NCI-H82 treated with DMSO at 0.1 percent for 48 hours (cell line): ENCODE measurements at regions not wholly inside any gene's neighbourhood (a gene's known extent, or its start where the extent isn't known, plus 50 kb on each side); places are given as distances from the start of the nearest gene placed in this dataset.

Source experiments
- DNase-seq: peaks from one replicate; lab custom pipeline; 2025; ENCODE audit not compliant: unreplicated experiment; lab: John Stamatoyannopoulos, UW

DNA sequence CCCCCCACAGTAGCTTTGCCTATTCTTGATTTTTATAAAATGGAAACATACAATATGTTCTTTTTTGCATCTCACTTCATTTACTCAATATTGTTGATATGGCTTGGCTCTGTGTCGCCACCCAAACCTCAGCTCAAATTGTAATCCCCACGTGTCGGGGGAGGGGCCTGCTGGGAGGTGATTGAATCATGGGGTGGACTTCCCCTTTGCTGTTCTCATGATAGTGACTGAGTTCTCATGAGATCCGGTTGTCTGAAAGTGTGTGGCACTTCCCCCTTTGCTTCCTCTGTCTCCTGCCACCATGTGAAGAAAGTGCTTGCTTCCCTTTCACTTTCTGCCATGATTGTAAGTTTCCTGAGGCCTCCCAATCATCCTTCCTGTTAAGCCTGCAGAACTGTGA, 431.3 kb downstream of the MN1 start:
- DNase-seq = no peak

DNA sequence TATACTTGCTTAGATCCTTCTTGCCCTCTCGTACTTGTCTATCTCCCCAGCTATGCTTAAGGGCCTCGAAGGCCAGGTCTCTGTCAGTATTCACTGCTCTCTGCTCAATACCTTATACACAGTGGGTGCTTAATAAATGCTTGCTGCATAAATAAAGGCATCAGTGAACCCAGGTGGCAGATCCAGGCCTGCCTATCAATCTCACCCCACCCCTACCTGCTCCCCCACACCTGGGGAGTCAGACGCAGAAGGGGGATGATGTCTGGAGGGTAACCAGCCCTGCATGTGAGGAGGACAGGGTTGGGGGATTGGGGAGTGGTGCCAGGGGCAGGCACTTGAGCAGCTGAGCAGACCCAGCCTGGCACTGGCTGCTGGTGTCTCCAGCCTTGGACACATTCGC, 430.6 kb downstream of the MN1 start:
- DNase-seq = no peak

DNA sequence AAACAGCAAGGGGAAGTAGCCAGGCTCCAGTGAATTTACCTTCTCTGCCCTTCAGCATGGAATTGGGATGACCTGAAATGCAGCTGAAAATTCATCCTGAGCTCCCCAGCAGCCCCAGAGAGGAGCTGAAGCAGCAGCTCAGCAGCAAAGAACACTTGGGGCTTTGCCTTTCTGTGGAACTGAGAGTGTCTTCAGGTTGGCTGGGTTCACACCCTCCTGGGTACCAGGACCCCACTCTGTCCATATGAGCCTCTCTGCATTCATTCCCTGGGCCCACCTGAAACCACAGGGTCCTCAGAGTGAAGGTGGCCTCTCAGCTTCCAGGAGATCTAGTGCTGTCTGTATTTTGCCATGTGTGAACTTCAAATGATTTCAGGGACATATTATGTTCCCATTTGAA, 429.2 kb downstream of the MN1 start:
- no peak for DNase-seq

GRCh38 chr22:27372969-27373670, 428.4 kb downstream of the MN1 start:
- no peak for DNase-seq

GRCh38 chr22:27377501-27378295, 423.9 kb downstream of the MN1 start:
- no peak for DNase-seq

- DNase-seq = no peak
Observed at GRCh38 chr22:27378311-27378800, 423.2 kb downstream of the MN1 start.

DNA sequence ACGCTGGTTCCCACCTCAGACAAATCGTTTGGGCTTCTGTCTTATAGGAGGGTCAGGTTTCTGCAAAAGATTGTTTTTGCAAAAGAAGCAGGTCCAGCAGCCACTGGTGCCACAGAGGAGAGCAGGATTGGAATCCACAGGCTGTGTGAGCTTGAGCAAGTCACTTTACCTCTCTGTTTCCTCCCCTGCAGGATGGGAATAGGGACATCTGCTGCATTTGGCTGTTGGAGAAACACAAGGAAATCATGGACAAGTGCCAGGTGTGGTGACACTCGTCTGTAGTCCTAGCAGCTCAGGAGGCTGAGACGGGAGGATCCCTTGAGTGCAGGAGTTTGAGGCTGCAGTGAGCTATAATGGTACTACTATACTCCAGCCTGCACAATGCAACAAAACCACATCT, 422.6 kb downstream of the MN1 start:
- DNase-seq = no peak

GRCh38 chr22:27380855-27381254, 420.7 kb downstream of the MN1 start:
- DNase-seq = no peak

GRCh38 chr22:27381552-27381951, 420.0 kb downstream of the MN1 start:
- no peak for DNase-seq

- no peak for DNase-seq
Observed at GRCh38 chr22:27381960-27382742, 419.4 kb downstream of the MN1 start.

DNA sequence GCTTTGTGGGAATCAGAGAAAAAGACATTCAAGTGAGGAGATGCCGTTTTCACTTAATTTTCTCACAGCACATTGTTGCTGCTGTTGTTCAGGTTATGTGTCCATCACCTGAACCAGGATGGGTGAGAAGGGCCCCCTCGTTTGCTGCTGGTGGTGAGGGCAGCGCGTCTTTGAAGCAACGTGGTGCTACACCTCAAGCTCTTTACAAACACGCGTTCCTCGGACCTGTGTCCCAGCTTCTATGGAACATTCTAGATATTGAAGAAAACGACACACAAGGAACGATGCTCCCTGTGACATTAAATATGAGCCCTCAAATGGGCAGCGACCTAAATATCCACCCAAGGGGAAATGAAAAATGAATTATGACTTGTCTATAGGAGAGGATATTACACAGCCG, 418.6 kb downstream of the MN1 start:
- DNase-seq = no peak

DNA sequence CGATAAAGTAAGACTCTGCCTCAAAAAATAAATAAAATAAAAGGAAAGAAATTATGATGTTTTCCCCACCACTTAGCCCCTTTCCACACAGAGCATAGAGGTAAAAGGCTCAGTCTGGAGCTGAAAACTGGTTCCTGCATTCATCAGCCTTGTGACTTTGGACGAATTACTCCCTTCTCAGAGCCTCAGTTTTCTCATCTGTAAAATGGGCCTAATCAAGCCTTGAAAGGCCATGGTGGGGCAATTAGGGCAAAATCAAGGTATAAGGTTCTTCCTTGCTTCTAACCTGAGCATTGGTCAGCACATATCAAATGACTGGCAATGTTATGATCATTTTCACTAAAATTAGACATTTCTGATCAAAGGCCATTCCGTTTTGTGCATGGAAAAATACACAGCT, 417.7 kb downstream of the MN1 start:
- DNase-seq = no peak

DNA sequence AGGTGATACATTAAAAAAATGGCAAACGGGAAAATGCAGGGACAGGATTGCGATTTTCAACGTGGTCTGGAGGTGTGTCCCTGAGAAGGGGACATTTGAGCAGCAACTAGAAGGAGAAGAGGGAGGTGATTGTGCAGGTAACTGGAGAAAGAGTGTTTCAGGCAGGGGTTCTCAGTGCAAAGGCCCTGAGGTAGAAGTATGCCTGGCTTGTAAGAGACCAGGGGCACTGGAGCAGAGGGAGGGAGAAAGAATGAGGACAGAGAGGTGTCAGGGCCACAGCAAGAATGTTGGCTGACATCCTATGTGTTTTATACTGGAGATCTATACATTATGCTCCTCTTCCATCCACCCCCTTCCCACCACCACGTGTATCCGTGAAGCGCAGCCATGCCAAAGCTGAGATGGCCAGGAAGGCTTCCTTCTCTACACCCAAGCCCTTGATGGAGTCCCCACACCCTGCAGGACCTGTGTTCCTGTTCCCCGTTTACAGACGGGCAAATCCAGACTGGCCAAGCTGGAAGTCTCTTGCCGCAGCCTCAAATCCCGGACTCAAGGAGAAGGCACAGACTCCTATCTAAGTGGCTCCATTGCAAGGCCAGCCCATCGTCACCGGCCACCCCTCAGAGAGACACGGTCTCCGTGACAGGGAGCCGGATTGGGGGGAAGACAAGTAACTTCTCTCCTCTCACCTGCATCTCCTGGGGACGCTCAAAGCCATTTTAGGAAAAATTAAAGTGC, 416.1 kb downstream of the MN1 start:
- DNase-seq = no peak

DNA sequence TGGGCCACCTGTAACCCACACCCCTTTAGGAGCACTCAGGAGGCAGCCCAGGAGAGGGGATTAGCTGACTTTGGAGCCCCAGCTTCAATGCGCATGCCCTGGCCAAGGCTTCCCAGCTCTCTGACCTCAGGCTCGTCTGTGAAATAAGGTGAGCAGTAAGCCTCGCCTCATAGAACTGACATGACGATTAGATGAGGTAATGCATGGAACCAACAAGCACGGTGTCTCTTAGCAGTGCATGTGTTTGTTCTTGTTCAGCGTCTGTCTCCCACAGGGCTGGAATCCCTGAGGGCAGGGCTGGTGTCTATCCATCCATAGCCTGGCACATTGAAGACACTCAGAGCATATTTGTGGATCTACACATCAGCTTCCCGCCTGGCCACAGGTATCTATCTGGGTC, 415.4 kb downstream of the MN1 start:
- no peak for DNase-seq

GRCh38 chr22:27387561-27387960, 414.0 kb downstream of the MN1 start:
- no peak for DNase-seq

GRCh38 chr22:27388090-27388600, 413.4 kb downstream of the MN1 start:
- DNase-seq = no peak

DNA sequence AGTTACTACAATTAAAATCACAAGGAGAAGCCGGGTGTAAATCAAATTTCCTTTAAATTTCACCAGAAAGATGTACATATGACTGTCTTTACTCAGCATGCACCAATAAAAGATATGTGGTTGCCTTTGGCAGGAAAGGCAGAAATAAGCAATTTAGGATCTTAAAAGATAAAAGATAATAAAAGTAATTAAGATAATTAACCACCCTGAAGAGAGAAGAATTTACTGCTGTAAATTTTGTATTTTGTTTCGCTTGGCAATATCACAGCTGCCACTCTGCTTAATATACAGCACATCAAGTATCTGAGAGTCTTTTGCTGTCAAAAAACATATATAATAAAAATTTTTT, 411.9 kb downstream of the MN1 start:
- no peak for DNase-seq

DNA sequence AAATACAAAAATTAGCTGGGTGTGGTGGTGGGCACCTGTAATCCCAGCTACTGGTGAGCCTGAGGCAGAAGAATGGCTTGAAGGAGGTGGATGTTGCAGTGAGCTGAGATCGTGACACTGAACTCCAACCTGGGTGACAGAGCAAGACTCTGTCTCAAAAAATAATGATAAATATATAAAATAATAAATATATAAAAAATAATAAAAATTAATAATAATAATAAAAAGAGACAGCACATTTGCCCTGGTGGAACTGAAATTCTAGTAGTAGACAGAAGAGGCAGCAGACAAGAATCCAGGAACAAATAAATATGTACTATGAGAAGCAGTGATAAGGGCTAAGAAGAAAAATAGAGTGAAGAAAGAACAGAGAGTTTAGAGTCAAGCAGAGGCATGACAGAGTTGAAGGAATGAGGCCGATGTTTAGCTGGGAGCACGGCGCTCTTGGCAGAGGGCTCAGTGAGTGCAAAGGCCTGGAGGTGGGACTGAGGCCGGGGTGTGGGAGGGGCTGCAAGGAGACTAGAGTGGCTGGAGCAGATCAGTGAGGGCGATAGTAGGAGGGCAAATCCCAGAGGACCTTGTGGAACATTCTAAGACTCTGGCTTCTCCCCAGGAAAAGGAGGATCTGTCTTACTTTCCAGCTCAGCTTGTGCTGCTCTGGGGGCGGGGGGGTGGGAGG, 410.3 kb downstream of the MN1 start:
- no peak for DNase-seq

- DNase-seq = no peak
Observed at GRCh38 chr22:27393371-27393770, 408.2 kb downstream of the MN1 start.

DNA sequence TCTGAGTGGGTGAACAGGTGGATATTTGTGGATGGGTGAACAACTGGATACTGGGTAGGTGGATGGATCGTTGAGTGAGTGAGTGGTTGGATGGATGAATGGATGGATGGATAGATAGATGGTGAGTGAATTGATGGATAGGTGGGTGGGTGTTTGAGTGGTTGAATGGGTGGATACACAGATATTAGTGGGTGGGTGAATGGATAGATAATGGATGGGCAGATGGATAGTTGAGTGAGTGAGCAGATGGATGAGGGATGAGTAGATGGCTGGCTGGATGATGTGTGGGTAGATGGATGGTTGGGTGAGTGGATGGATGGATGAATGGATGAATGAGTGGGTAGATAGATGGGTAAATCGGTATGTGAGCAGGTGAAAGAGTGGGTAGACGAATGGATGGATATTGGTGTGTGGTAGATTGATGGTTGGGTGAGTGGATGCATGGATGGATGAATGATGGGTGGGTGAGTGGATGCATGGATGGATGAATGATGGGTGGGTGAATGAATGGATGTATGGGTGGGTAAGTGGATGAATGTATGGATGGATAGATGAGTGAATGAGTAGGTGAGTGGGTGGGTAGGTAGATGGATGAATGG, 406.7 kb downstream of the MN1 start:
- no peak for DNase-seq
